GM18867 (cell line): ENCODE measurements at regions not wholly inside any gene's neighbourhood (a gene's known extent, or its start where the extent isn't known, plus 50 kb on each side); places are given as distances from the start of the nearest gene placed in this dataset.
"Not testable (repeated sequence)": the region's sequence is repeated elsewhere in the genome, so short reads cannot be mapped to it uniquely, and the experiment has no call there.

ENCODE experiments used
- ATAC-seq: cut with Tn5 transposase; IDR thresholded peaks from one replicate; pipeline ENCODE4 v1.9.1; 2021; ENCODE audit warnings: mild to moderate bottlenecking, moderate library complexity; ENCODE audit not compliant: unreplicated experiment

DNA sequence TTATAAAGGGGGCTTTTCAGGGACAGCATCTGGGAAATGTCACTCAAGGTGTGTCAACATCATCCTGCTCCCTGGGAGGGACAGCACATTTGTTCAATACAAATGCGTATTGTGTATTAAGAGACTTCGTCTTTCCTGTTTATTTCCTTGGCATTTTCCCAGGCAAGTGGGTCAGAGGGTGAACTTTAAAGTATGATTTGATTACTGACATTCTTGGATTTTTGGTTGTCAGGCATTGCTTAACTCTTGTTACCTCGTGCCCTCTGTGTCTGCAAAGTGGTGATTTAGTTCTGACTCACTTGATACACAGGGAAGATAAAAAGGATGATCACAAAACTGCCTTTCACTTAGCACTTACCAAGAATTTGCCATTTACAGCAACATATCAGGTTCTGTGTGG is 292.7 kb downstream of the SUCLA2 start:
- ATAC-seq, result no peak

DNA sequence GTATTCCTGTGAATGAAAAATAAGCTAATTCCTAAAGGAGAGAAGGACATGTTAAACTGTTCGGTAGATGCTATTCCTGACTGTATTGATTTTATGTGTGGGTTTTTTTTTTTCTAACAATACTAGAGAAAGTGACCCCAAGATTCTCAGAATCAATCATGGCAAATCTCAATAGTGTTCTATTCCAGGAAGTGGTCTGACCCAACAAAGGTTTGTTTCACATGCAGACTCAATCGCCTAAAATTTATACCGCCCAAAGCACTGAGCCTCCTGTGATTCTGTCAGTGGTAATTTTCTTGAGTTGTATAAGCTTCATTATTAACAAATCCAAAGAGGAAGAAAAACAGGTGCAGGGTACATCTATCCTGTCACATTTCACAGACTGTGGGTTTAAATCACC is 293.7 kb downstream of the SUCLA2 start:
- ATAC-seq, result no peak

DNA sequence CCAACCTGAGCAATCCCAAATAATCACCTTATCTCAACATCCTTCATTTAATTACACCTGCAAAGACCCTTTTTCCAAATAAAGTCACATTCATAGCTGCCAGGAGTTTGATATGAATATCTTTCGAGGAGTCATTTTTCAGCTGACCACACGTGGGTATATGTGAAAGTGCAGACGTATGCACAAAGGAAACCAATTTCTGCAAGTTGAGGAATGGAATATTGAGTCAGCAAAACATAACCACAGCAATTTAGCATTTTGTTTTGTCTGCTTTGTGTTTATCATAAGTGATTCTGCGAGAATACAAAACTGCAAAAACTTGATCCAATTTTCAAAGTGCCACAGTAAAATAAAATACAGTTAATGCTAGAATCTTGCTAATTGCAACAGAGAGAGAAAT is 295.9 kb downstream of the SUCLA2 start:
- ATAC-seq, result no peak

DNA sequence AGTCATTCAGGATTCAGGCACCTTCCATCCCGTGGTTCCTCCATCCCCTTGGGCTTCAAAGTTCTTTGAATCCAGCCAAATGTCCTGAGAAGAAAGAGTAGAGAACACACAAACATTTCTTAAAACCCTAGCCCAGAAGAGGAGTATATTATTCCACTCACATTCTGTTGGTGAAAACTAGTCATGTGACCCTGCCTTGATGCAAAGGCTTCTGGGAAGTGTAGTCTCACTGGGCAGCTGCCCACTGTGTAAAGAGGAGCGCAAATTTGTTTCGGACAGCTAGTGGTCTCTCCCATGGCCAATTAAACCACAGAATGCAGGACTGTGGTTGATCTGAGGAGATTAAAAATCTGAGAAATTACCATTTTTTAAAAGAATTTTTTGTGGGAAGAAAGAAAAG is 304.4 kb downstream of the SUCLA2 start:
- no peak for ATAC-seq

DNA sequence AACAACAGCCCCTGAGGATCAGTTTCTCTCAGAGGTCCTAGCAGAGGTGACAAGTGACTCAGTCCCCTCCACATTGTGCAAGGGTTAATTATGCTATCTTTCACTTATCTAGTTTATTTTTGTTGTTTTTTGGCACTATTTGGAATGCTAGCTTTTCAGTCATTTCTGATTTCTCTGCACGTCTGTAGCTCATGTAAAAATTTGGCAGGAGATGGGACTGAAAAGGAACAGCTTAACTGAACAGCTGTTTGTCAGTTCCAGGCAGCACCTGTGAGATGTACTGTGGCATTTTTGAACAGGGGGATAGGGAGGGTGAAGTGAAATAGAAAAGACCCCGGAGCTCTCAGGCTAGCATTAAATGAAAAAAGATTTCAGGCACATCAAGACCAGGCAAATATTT is 313.5 kb downstream of the SUCLA2 start:
- no peak for ATAC-seq

DNA sequence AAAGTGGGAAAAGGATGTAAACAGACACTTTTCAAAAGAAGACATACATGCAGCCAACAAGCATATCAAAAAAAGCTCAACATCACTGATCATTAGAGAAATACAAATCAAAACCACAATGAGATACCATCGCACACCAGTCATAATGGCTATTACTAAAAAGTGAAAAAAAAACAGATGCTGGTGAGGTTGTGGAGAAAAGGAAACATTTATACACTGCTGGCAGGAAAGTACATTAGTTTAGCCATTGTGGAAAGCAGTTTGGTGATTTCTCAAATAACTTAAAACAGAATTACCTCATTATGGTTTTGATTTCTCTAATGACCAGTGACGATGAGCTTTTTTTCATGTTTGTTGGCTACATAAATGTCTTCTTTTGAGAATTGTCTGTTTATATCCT is 315.9 kb downstream of the SUCLA2 start:
- ATAC-seq, result not testable (repeated sequence)

DNA sequence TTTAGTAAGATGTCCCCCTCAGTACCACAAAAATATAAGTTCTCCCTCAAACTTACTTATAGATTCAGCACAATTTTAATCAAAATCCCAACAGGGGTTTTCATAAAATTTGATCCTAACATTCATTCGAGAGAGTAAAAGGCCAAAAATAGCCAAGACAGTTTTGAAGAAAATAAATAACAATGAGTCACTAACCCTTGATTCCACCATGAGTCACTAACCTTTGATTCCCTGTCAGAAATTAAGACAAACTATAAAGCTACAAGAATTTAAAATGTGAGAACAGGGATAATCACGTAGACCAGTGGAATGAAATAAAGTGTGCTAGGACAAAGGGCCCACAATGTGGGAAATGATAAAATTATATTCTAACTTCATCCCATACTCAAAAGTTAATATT is 320.3 kb downstream of the SUCLA2 start:
- ATAC-seq, result no peak

DNA sequence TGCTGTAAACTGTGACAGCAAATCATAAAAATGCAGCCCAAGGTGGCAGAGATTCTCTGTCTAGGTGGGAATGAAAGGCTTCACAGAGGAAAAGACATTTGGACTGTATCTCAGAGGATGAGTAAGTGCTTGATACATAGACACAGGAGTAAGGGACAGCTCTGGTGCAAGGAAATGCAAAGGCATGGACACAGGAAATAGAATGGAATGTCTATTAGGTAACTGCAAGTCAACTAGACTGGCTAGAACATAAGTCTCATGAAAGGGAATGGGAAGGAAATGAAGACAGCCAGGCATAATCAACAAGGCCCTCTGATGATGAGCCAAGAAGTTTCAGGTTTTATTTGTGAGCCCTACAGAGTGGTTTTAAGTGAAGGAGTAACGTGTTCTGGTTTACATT is 321.7 kb downstream of the SUCLA2 start:
- no peak for ATAC-seq

DNA sequence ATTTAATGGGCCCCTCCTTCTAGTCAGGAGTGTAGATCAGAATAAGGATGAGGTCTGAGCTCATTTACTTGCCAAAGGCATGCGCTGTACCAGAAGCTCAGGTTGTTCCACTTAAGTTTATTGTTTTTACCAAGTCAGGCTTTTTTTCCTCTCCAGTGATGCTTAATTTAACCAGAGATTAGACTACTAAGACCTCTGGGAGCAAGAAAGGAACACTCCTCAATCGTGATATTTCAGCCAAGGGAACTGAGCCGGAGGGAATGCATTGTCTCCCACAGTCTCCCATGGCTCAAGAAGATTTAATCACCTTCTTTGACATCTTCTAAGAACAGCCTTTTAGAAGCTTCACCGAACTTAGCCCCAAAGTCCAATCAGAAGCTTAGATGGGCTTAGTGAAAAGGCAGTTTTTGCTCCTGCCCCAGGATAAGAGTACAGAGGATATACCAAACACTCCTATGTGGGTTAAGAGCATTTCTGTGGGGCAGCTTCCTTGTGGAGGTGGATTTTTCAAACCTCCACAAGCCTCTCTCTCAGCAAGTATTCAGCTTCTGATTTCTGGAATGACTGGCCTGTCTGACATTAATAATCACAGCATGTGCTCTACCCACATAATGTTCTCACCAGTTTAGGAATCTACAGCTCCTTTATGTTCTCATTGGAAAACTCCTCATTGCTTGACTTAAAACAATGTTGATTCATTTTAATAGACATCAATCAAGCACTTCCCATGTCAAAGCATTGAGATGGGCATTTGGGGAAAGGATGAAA is 322.7 kb downstream of the SUCLA2 start:
- no peak for ATAC-seq

DNA sequence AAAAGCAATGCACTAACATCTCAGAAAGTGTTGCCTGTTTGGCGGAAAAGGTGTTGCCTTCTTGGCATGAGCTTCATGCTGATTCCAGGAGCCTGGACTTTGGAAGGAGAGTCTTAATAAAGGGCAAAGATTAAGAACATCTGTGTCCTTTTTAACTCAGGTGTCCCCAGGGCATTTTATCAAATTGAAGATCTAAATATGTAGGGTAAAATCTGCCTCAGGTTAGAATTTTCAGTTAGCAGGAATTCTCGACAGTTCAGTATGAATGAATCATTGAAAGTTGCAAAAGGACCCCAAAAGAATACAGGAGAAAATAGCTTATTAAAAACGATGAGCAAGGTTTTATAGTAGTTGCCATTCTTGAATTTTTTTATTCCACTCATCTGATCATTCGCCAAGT is 325.2 kb downstream of the SUCLA2 start:
- no peak for ATAC-seq

DNA sequence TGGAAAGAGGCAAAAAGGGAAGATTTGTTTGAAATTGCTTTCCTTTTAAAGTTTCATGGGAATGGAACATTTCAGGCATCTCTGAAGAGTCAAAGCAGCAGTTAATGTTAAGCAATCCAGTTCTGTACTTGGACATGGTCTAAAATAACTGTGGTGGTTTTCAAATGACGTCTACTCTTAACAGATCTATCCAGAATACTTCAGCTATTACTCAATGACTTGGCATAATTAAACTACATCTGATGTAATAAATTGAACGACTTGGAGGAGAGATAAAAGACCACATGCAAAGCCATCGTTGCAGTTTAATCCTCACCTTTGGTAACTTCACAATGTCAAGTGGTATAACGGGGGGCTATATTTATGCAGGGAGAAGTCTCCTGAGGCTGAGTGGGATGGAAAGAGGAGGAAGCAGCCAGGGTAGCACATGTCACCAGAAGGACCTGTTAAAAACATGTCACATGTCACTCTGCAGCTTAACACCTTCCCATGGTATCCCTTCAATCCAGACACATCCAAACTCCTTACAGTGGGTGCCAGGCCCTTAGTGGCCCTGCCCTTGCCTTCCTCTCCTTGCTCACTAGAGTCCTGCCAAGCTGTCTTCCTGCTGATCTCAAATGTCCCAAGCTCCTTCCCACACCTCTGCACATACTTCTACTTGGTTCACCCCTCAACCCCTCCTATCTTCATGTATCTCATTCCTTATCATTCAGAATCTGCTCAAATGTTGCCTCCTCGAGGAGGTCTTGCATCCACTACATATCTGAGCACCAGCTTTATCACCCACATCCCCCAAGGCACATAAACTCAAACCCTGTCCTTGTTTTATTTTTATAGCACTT is 327.8 kb downstream of the SUCLA2 start:
- no peak for ATAC-seq

DNA sequence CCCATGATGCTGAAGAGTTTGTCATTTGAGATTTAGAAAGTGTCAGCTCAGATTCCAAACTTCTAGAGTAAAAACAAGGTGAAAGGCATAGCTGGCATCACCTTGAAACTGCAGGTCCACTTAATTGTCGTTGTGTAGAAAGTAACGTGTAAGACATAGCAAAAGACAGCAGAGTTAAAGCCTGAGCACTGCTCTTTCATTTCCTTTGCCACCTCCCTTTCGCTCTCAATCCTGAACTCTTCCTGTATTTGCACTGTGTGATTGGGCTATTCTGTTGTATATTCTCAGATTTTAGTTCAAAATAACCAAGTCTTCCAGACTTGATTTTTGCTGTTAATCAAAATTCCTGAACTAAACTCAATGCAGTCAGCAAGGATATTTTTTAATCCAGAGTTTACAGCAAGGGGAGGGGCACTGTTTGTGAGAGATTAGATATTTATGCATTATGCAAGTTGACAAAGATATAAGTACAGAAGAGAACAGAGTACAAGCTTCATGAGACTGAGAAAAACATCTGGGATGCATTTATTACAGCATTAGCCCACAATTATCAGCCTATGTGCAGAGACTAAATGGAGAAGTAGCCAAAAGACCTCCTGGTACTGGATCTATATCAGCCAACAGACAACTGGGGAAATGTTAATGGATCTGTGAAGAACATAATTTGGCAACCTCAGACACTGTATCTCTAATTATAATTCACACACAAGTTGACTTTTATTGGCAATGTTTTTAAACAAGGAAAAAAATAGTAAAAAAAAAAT is 328.6 kb downstream of the SUCLA2 start:
- no peak for ATAC-seq

DNA sequence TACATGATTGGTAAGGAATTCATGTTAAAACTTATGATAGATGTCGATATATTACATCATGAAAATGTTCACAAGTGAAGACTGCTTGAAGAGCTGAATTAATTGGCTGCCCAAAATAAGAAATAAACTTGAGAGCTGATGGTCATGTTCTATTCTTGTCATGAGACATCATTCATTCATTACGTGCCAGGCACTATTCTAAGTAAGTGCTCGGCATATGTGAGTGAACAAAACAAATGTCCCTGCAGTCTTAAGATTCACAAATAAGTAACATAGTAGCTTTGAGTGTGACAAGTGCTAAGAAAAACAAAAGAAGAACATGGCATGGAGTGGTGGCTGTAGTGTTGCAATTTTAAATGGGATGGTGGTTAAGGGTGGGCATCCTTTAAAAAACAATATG is 329.3 kb downstream of the SUCLA2 start:
- ATAC-seq, result no peak

DNA sequence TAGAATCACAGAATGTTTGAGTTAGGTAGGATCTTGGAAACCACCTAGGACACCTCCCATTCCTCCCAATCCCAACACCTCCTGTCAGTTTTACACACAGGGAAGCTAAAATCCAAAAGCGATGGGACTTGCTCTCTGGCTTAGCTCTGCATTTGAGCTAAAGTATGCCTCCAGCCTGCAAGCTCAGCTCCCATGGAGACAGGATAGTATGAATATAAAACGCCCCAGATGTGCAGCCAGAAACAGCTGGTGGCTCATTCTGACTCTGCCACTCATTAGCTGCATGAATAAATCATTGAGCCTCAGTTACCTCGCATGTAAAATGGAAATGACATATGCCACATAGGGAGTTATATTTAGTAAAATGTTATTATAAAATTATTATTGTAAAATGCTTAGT is 336.0 kb downstream of the SUCLA2 start:
- ATAC-seq, result no peak

DNA sequence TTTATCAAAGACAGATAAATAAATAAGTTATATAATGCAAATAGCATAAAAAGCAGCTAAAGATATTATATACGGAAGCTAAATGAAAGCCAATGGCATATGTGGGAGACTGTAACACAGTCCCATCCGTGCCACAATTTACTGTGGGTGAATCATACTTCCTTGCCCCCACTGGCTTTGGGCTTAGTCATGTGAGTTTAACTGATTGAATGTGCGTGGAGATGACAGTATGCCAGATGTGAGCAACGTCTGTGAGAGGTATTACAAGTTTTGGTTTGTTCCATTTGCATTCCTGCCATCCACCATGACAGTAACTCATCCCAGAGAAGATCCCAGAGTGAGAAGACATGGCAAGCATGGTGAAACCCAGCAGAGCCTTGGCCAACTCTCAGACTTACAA is 340.0 kb downstream of the SUCLA2 start:
- no peak for ATAC-seq

DNA sequence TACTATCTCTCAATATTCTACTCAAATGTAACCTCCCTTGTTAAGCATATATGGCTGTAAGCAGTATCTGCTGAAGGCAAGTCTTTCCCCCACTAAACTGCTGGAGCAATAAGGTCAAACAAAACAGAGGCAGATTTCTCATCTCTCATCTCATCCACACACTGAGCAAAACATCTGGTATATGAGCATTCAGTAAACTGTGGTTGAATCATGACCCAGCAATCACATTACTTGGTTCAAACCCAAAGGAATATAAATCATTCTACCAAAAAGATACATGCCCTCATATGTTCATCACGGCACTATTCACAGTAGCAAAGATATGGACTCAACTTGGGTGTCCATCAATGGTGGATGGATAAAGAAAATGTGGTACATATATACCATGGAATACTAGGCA is 344.4 kb downstream of the SUCLA2 start:
- ATAC-seq, result no peak

DNA sequence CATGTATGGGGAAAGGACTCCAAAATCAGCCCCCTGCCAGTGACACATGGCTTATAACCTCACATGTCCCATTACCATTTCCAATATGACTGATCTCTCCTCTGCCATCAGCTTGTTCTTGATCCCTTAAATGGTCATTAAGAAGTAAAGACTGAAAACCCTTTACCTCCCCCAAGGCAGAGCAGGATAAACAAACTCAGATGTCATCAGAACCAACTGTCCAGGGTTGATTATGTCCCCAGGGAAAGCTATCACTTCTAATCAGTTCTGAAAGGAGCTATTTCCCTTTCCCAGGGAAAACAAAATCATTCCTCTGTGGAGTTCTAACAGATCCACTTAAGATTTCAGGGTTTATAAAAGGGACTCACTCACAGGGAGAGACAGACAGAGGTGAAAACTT is 350.9 kb downstream of the SUCLA2 start:
- no peak for ATAC-seq

DNA sequence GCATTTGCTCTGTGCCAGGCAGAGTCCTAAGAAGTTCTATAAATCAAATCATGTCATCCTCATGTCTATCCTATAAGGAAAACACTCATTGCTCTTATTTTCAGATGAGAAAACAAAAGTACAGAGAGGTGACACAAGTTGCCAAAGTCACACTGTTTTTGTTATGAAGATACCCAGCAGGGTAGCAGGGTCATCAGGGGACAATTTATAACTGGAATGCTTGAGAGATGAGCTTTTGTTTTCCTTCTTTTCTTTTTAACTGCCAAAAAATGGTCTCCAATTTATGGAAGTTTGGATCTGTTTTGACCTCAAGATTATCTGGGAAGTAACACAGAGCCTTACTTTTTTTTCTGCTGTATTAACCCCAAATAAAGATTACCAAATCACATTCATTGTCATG is 354.1 kb downstream of the SUCLA2 start:
- ATAC-seq, result no peak

DNA sequence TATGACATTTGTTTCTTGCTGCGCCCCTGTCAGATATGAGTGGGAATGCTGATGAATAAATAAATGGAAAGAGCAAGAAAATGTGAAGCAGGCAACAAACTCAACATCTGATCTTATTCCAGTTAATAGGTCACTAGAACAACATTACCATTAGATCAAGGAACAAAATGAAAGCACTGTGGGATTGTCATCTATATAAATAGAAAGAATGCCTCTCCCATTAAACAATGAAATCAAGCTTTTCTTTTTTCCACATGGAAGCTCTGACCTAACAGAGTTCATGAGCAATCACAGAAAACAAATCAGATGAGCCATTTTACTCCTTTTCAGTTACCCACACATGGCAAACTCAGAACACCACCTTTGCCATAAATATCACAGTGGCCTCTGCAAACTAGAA is 354.8 kb downstream of the SUCLA2 start:
- ATAC-seq, result no peak

DNA sequence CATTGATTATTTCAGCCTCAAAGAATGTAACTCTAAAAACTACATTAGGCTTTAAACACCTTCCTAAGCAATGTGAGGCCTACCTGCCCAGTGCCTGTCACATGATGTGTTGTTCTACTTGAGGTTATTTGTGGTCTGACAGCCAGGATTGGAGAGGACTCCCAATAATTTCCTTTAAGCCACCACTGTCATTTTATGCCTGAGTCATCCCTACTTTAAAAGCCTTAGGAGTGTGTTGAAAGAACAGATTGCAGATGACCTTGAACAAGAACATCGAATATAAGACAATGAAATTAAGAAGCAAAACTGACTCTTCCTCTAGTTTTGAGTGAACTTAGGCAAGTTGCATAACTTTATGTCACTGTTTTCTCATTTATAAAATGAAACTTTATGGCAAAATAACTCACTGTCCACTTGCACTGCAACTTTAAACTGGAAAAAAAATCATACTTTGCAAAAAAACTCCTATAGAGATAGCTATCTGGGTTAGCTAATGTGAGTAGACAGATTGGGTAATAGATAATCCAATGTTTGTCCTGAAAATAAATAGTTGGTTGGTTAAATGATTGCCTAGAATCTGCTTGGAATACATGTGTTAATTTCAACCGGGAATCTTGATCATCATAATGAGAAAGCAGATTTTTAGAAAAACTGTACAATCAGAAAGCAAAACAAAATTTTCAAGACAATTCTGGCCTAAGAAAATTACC is 361.2 kb downstream of the SUCLA2 start:
- ATAC-seq, result no peak

DNA sequence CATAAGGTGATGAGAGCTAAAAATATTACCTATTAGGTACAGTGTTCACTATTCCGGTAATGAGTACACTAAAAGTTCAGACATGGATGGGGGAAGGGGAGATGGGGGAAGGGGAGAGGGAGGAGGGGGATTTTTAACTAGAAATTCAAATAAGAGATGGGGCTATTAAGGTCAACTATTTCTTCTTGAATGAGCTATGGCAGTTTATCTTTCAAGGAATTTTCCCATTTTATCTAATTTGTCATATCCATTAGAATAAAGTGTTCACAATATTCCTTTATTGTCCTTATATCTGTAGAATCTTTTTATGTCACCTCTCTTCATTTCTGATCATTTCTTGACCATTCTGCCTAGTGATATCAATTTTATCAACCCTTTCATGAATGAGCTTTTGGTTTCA is 362.4 kb downstream of the SUCLA2 start:
- no peak for ATAC-seq
